K562 (cell line): ENCODE measurements at regions not wholly inside any gene's neighbourhood (a gene's known extent, or its start where the extent isn't known, plus 50 kb on each side); places are given as distances from the start of the nearest gene placed in this dataset.

Experiments
- ATAC-seq: fragments of 200-7000 bp; cut with Tn5 transposase; 3 replicates; pipeline ENCODE4 v1.9.1; 2020; ENCODE audit warnings: moderate library complexity
- BruUV-seq: library from RNA; stranded (reverse); fragments of 400-500 nt; replicated peaks from 2 replicates; lab custom pipeline; 2021; lab: Mats Ljungman, UMichigan
- CTCF ChIA-PET: fragments of 300-600 bp; formaldehyde crosslinking; extraction: SDS; loops from one replicate; lab custom pipeline; 2021; ENCODE audit warnings: low intra/inter-chr PET ratio; lab: Yijun Ruan, JAX
- POLR2A ChIA-PET: fragments of 300-600, 350-650 bp; sonication (Branson Sonifier 250); formaldehyde crosslinking; extraction: SDS; loops from one replicate; lab custom pipeline; 2021; ENCODE audit warnings: antibody characterized with exemption, inconsistent platforms; lab: Yijun Ruan, JAX
- DNase-seq, 4 experiments: peaks; one replicate each; pipeline versions ENCODE4 v3.0.0 to v3.0.0-alpha.2; 2011 to 2018; ENCODE audit warnings: low spot score in 3 of 4, mixed read lengths in 3 of 4; ENCODE audit errors: extremely low read depth in 1 of 4
- FAIRE-seq: peaks from 2 replicates; lab custom pipeline; 2011; peaks lifted over from hg19 to GRCh38; lab: Jason Lieb, UNC
- H2AFZ ChIP-seq: 2 replicates; pipeline ENCODE4 v1.6.0; 2011; ENCODE audit warnings: low read depth, low read length, control low read depth, inconsistent platforms
- H3K27ac ChIP-seq: fragments of 200-600 bp; 3 replicates; pipeline ENCODE4 v1.8.0; 2011; ENCODE audit warnings: low read depth, mild to moderate bottlenecking, control low read depth, inconsistent platforms, low read length, moderate library complexity, mixed read lengths; ENCODE audit errors: extremely low read depth
- H3K27me3 ChIP-seq, 2 experiments: fragments of 300-600 bp in 1 of 2; 2 replicates in 1 of 2; 3 replicates in 1 of 2; pipeline versions ENCODE4 v1.6.0 to v1.8.0; 2011; ENCODE audit warnings: inconsistent platforms in 2 of 2, low read length in 2 of 2, mild to moderate bottlenecking in 1 of 2, mixed read lengths in 1 of 2, moderate library complexity in 1 of 2; ENCODE audit not compliant: control insufficient read depth in 2 of 2, insufficient read depth in 2 of 2
- H3K36me3 ChIP-seq: fragments of 300-600 bp; 3 replicates; pipeline ENCODE4 v1.8.0; 2011; ENCODE audit warnings: mild to moderate bottlenecking, low read length, inconsistent platforms; ENCODE audit not compliant: control insufficient read depth, insufficient read depth
- H3K4me1 ChIP-seq, 2 experiments: fragments of 200-600 bp in 1 of 2; replicated peaks in 1 of 2; 2 replicates in 1 of 2; 3 replicates in 1 of 2; pipeline versions ENCODE4 v1.5.1 to v1.8.0; 2011; ENCODE audit warnings: inconsistent platforms in 2 of 2, low read length in 2 of 2, mild to moderate bottlenecking in 1 of 2, mixed read lengths in 1 of 2, moderate library complexity in 1 of 2; ENCODE audit not compliant: control insufficient read depth in 2 of 2, insufficient read depth in 2 of 2
- H3K4me2 ChIP-seq: 2 replicates; pipeline ENCODE4 v1.6.1; 2011; ENCODE audit warnings: low read length, control low read depth, inconsistent platforms, mixed read lengths; ENCODE audit not compliant: insufficient read depth
- H3K4me3 ChIP-seq: fragments of 200-600 bp; sonication (generic), shearing (Covaris generic); 2 replicates; pipeline ENCODE4 v1.5.1; 2016; ENCODE audit warnings: control low read depth, inconsistent platforms
- H3K79me2 ChIP-seq: fragments of 200-600 bp; 3 replicates; pipeline ENCODE4 v1.8.0; 2011; ENCODE audit warnings: low read length, inconsistent platforms; ENCODE audit not compliant: control insufficient read depth, insufficient read depth
- H3K9ac ChIP-seq, 2 experiments: 2 replicates each; pipeline versions ENCODE4 v1.6.0 to v1.6.1; 2011; ENCODE audit warnings: low read depth in 2 of 2, low read length in 2 of 2, control low read depth in 1 of 2, inconsistent platforms in 1 of 2, mild to moderate bottlenecking in 1 of 2, mixed read lengths in 1 of 2; ENCODE audit not compliant: insufficient read depth in 1 of 2
- H3K9me1 ChIP-seq: one replicate; pipeline ENCODE4 v1.6.0; 2011; ENCODE audit warnings: inconsistent platforms, mild to moderate bottlenecking, low read length, moderate library complexity; ENCODE audit not compliant: control insufficient read depth, insufficient read depth
- H3K9me3 ChIP-seq: replicated peaks from 2 replicates; pipeline ENCODE4 v1.5.1; 2011; ENCODE audit warnings: low read depth, low read length, inconsistent platforms; ENCODE audit not compliant: control insufficient read depth, insufficient read depth
- H4K20me1 ChIP-seq: replicated peaks from 2 replicates; pipeline ENCODE4 v1.6.1; 2011; ENCODE audit warnings: low read length, inconsistent platforms, mixed read lengths; ENCODE audit not compliant: control insufficient read depth, insufficient read depth
- E2F6 ChIP-seq, 2 experiments: IDR thresholded peaks; 2 replicates each; pipeline ENCODE4 v1.6.1; 2011; ENCODE audit warnings: borderline replicate concordance in 1 of 2, control low read depth in 1 of 2, low read depth in 1 of 2, low read length in 1 of 2, mild to moderate bottlenecking in 1 of 2, mixed read lengths in 1 of 2, moderate library complexity in 1 of 2; ENCODE audit not compliant: insufficient read depth in 1 of 2, insufficient read length in 1 of 2, poor library complexity in 1 of 2, severe bottlenecking in 1 of 2; ENCODE audit errors: extremely low read depth in 1 of 2
- GABPB1 ChIP-seq: sonication (generic); formaldehyde crosslinking; IDR thresholded peaks from 2 replicates; pipeline ENCODE4 v1.8.0; 2022; ENCODE audit warnings: mild to moderate bottlenecking, missing genetic modification reagents
- THRA ChIP-seq: fragments of 450-650 bp; IDR thresholded peaks from 2 replicates; pipeline ENCODE4 v1.6.1; 2017; ENCODE audit warnings: mild to moderate bottlenecking, moderate library complexity
- WGBS: fragments of 100-300 bp; shearing (Covaris generic); methylation state at CpG from one replicate; pipeline ENCODE4 v1.1.6; 2016; ENCODE audit warnings: low coverage, mixed read lengths; ENCODE audit not compliant: insufficient coverage; ENCODE audit errors: missing lambda C conversion rate; 5-methylcytosine and 5-hydroxymethylcytosine counted together
- in situ Hi-C: fragments of 300-500 bp; cut with MboI; formaldehyde crosslinking; loops from 4 replicates; pipeline ENCODE4 v1.15.0; 2018; ENCODE audit warnings: inconsistent platforms, mixed read lengths
- intact Hi-C: fragments of 100-400 bp; cut with micrococcal nuclease; formaldehyde crosslinking; loops from 2 replicates; pipeline ENCODE4 v1.14.2; 2022

- ChIA-PET CTCF (no interaction called here), POLR2A (no interaction called here)
- intact Hi-C loops: loop anchor here (5.0 kb wide), 1 partner anchor 56 kb away; no protein-coding TSS in a partner anchor
- no peaks in the 10 kb centered on the region for H4K20me1 ChIP-seq
- no peak for ATAC-seq
- H3K4me1 ChIP-seq: no peaks in the 10 kb centered on the region
- H3K27ac ChIP-seq: no peak overlapping the region
- H3K4me3 ChIP-seq: no peak overlapping the region
- H2AFZ ChIP-seq: no peak overlapping the region
- no TSS peak for BruUV-seq
- H3K27me3 ChIP-seq: no peaks in the 10 kb centered on the region
- no peaks in the 10 kb centered on the region for H3K9me3 ChIP-seq
- DNase-seq: no peak
- H3K36me3 ChIP-seq: no peaks in the 10 kb centered on the region
- H3K79me2 ChIP-seq: no peaks in the 10 kb centered on the region
- no peaks in the 10 kb centered on the region for H3K9me1 ChIP-seq
- no peak for TF ChIP-seq THRA
- TF ChIP-seq GABPB1 (CRISPR knock-in tag): no peak
- no peak for TF ChIP-seq E2F6 (IDR thresholded peaks at IDR 0.05; ENCODE audit: borderline replicate concordance in 1 of 2, extremely low read depth in 1 of 2, insufficient read depth in 1 of 2, insufficient read length in 1 of 2, low read depth in 1 of 2, low read length in 1 of 2, poor library complexity in 1 of 2, severe bottlenecking in 1 of 2)
- TF ChIP-seq, all 486 proteins: peak for 0
- Histone ChIP-seq H3K9ac (no peak overlapping the region), H3K4me2 (no peak overlapping the region)
- 0% methylated on average over 3 of the region's 3 CpGs for WGBS
- FAIRE-seq: no peak
- in situ Hi-C loops: no loop called here
These were observed 122.7 kb upstream of the SLC28A3 start for GRCh38 chr9:84463272-84463671.
